Stimulated activated CD4-positive, alpha-beta T cell treated with anti-CD3 and anti-CD28 coated beads, Interleukin-2, amount 100 ng/mL, for 48 hours (primary cell): ENCODE measurements at regions not wholly inside any gene's neighbourhood (a gene's known extent, or its start where the extent isn't known, plus 50 kb on each side); places are given as distances from the start of the nearest gene placed in this dataset.
"Not testable (repeated sequence)": the region's sequence is repeated elsewhere in the genome, so short reads cannot be mapped to it uniquely, and the experiment has no call there.

Source experiments
- DNase-seq, 2 donors: peaks; one replicate each; pipeline ENCODE4 v3.0.0-alpha.2; 2020

DNA sequence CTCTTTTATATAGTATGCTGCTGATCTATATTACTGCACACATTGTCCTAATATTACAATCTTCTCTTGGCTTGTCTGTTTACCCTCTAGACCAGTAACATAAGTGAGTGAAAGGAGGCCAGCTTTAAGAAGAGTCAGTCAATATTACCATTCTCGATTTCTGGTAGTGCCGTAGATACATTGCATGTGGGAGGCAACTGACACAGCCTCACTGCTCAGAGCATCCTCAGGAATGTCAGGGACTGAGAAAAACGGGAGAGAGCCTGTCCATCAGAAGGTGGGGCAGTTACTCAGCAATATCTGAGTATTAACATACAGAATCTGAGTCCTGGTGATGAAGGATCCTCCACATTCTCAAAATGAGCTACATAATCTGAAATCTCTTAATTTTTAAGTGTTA is 259.9 kb downstream of the GJA1 start:
- DNase-seq: no peak

DNA sequence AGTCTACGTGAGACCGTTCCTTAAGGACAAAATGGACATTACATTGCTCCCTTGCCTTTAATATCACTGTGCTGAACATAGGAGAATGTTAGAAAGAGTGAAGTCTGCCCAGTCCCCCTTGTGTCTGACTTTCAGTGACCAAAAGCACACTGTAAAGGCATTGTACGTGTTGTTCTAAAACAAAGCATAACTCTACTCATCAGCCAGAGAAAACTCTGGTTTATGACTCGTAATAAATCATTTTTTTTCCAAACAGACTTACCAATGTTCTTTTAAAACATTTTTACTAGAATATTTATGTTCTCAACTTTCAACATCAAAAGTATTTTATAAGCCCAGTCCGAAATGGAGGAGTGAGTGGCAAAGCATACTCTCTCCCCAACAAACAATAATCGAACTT is 262.5 kb downstream of the GJA1 start:
- DNase-seq: no peak

DNA sequence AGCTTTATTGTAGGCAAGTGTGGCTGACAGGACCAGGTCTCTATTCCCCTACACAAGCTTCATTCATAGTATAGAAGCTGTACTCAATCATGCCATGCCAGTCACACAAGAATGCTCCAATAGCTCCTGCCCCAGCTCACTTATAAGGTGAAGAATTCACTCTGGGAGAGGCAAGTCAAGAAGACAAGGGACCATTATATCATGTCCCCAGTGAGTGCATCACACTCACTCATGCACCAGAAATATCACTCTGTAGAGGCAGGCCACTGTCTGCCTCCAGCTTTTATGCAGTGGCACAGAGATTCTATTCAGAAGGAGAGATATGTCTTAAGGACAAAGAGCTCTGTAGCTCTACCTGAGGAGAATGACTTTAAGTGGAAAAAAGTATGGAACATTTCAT is 263.2 kb downstream of the GJA1 start:
- DNase-seq: no peak

DNA sequence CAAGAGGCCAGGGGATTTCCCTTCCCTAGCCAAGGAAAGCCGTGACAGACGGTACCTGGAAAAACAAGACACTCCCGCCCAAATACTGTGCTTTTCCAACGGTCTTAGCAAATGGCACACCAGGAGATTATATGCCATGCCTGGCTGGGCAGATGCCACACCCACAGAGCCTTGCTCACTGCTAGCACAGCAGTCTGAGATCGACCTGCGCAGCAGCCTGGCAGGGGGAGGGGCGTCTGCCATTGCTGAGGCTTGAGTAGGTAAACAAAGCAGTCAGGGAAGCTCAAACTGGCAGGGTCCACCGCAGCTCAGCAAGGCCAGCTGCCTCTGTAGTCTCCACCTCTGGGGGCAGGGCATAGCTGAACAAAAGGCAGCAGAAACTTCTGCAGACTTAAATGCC is 267.7 kb downstream of the GJA1 start:
- not testable (repeated sequence) for DNase-seq

DNA sequence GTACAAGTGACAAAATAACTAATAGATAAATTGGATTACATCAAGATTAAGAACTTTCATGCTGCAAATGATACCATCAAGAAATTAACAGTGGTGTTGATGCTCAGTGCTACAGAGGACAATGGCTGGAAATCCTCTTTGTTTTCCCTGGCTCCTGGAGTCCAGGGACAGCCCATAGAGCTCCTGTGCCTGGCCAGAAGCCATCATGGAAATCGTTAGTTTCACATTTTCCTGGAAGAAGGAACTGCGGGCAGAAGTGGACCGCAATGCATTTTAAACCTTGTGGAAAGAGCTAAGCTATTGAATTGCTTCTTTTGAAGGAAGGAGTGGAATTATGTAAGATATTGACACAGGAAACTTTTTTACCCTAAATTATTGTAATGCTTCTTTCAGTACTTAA is 276.0 kb downstream of the GJA1 start:
- no peak for DNase-seq

DNA sequence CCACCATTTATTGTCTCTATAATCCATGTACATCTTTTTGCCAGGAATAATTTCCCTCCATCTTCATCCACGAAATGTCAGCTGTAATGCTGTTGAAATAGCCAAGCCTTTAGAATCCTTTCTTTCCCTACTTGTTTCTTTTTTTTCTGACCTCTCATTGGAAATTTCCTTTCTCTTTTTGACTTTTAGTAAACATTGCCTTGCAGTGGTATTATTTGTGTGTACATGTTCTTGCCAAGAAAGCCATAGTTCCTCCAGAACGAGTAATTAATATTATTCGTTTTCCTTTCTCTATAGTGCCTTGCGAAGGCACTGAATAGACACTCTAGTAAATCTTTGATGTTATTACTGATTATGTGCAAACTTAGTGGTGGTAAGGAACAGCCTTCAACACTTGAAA is 282.2 kb downstream of the GJA1 start:
- no peak for DNase-seq

DNA sequence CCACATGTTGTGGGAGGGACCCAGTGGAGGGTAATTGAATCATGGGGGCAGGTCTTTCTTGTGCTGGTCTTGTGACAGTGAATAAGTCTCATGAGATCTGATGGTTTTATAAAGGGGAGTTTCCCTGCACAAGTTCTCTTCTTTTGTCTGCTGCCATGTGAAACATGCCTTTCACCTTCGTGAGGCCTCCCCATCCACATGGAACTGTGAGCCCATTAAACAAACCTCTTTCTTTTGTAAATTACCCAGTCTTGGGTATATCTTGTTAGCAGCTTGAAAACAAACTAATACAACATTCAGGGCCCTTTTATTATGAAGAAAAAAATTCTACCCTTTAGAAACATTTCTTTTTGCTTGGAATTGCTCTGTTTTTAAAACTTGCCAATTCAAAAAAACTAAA is 285.4 kb downstream of the GJA1 start:
- DNase-seq: not testable (repeated sequence)

DNA sequence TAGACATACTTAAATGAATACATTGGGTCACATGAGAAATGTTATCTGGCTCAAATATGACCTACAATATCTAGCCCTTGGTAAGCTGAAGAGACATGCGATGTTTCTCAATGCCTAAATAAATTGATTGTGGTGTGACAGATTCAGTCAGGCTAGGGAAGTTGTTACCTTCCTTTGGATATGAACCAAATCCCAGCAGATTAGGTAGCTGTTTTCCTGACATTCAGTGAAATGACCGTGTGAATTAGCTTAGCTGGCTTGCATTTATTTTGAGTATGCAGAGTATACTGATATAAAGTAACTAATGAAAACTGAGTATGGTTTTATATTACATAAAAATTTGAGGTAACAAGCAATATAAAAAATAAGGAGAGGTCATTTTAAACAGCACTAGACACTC is 288.2 kb downstream of the GJA1 start:
- no peak for DNase-seq

DNA sequence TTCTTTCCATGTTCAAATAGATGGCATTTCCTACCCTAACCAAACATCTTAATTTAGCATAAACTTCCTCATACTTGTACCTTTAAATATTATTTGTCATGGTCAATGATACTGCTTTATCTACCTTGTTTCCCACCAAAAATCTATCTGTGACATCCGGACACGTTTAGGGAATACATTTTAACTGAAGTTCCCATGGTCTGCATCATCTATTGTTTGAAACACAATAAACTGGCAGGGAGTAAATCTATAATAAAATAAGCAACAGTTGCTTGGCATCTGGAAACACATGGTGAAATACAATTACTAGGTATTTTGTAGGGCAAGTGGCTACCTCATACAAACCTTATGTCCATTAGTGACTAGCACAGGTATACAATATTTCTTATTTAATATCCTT is 289.1 kb downstream of the GJA1 start:
- no peak for DNase-seq

DNA sequence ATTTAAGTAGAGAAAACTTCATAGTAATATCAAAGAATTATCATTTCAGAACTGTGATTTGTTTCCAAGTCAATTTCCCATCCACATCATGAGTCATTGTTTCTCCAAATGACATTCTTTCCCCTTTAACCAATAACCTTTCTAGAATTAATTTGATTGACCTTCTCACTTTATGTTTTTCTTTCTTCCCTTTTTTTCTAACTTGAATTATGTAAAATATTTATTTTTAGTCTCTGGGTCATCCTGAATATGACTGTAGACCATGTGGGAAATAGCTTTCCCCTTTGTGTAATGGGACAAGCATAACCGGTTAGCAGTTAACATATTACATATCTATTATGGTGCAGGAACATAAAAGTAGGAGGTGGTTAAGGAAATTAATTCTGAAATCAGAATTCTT is 291.1 kb downstream of the GJA1 start:
- no peak for DNase-seq

DNA sequence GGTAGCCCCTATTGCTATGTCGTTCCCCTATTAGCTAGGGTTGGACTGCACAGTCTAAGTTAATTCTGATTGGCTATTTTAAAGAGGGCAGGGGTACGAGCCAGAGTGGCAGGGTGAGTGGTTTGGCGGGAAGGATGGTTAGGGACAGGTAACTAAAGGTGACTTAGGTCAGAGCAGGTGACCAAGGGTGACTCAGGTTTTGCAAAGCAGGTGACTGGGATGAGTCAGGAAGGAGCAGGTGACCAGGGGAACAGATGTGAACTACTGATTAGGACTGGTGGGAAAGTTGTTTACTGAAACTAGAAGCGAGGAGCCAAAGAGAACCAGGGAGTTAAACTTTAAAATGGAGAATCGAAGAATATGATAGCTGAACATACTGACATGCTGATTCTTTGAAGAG is 295.2 kb downstream of the GJA1 start:
- DNase-seq: no peak

DNA sequence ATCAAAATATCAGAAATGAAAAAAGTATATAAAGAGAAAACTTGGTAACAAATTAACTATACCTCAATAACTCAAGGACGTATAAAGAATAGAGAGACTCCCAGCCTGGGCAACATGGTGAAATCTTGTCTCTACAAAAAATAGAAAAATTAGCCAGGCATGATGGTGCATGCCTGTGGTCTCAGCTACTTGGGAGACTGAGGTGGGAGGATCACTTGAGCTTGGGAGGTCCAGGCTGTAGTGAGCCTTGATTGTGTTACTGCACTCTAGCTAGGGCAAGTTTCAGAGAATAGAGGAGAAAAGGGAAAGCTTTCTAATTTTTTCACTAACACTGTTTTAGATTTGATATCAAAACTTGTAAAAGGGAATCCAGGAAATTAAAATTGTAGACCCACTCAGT is 295.9 kb downstream of the GJA1 start:
- DNase-seq: no peak

DNA sequence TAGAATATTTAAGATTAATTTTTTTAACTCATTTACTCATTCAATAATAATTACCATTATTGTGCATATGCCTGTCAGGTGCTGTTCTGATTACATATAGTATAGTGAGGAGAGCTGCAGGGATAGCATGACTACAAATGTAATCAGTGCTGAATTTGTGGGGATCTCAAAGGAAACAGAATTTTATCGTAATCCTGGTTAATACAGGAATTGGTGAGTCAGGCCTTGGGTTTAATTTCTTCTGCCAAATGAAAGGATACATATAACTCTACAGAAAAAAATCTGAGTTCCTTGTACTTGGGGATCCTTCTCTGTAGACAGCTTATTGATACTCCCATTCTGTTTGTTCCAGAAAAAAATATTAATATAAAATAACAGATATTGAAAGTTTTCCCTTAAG is 297.2 kb downstream of the GJA1 start:
- DNase-seq: no peak

DNA sequence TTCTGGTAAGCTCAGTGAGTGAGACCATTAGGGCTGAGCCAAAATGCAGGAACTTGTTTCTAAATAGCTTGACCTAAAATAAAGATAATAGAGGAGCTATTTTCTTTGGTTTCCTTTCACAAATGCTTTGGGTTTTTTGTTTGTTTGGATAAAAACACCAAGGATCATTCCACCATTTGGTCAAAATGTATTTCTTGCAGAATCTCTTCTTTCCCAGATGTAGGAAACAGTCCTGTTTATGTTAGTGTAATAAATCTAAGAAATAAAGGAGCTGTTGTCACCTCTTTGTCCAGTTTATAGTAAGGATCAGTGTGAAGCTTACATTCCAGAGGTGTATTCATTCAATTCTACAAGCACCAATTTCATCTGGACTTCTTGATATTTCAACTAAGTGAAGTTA is 297.8 kb downstream of the GJA1 start:
- DNase-seq: no peak

DNA sequence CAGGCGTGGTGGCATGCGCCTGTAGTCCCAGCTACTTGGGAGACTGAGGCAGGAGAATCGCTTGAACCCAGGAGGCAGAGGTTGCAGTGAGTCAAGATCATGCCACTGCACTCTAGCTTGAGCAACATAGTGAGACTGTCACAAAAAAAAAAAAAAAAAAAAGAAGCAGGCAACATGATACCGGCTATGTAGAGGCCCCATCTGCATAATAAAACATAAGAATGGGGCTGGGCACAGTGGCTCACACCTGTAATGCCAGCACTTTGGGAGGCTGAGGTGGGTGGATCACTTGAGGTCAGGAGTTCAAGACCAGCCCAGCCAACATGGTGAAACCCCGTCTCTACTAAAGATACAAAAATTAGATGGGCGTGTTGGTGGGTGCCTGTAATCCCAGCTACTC is 304.7 kb downstream of the GJA1 start:
- DNase-seq: not testable (repeated sequence)

DNA sequence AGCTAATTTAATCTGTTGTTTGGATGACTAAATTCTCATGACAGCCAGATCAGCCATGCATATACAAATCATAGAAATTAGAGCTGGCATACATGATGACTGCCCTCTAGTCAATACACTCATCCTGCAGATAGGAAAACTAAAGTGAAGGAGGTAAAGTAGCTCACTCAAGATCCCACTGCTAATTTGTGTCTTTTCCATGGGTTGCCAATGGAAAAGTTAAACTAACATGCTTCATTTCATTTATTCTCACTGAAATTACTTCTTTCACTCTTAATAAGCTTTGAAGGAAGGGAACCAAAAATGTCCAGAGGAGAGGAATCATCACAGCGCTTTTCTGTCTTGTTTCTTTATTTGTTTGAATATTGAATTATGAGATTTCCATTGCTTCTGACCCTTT is 308.2 kb downstream of the GJA1 start:
- no peak for DNase-seq

DNA sequence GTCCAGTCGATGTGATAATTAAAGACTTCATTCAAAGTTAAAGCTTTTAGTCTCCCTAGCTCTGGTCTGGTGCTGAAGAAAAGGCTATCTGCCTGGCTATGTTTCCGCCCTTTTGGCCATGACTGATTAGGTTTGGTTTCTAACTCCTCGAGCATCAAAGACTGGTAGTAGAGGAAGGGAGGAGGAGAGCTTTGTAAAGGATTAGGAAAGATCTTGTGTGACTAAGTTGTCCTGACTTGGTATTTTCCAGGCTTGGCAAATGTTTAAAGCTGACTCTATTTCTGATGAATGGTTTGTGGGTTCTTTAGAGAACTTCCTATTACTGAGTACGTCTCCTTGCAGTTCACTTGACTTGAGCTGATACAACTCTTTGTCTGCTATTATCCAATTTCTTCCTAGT is 312.9 kb downstream of the GJA1 start:
- no peak for DNase-seq

DNA sequence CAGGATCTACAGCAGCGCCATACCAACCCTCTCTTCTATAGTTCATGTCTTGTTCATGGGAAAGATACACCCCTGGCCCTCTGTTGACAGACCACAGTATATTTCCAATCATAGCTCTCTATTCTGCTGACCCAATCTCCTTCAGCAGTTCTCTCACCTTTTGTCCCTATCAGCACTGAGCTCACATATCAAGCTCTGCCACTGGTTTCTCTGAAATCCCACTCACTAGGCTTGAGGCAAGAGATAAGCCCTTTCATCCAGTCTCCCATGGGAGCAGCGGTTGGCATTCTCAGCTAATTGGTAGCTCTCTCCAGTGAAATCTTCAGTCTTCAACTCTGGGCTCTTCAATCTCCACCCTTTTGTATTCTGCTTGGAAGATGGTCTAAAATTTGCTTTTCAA is 313.4 kb downstream of the GJA1 start:
- DNase-seq: no peak

DNA sequence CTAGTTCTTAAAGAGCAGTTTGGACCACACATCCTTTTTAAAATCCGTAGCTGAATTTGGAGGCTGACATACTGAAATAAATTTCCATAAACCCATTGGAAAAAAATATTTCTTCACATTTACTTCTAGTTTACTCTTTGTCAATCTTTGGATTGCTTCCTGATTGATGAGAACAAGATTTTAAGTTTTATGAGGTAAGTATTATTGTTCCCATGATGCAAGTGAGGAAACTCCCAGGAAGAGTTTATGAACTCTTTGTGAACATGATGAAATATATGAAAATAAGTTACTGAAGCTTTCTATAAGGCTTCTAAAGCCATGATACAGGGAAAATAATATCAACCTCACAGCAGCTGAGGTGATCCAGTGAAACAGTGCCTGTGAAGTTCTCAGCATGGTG is 320.0 kb downstream of the GJA1 start:
- no peak for DNase-seq

DNA sequence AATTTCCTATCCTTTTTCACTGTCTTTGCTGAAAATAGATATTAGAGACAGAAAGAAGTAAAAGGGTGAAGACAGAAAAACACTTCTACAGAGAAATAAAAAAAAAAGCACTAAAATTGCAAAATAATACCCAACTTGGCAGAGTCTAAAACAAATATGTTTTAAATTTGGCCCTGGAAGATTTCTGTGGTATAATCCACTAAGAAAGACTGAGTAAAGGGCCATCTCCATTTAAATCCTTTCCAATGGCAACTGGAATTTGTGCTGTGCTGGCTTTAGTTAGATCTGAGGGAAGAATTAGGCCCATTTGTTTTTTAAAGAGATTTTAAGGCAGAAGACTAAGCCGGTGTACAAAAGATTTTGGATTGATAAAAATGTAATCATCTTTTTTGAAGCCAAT is 321.2 kb downstream of the GJA1 start:
- no peak for DNase-seq

DNA sequence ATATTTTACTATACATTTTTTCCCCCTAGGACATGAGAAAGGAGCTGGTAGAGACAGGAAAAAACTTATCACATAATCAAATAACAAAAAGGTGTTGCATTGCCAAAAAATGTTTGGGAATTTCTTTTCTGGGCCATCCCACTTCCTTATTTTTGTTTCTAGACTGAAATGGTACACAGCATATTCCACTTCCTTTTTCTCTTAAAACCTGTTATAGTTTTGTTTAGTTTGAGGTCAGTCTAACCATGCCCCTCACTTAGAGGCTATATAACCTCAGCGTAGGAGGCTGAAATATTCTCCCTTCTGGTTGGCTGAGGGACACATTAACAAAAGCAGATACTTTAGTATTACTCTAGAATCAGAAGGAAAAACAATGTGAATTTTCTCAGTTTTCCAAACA is 323.9 kb downstream of the GJA1 start:
- no peak for DNase-seq

DNA sequence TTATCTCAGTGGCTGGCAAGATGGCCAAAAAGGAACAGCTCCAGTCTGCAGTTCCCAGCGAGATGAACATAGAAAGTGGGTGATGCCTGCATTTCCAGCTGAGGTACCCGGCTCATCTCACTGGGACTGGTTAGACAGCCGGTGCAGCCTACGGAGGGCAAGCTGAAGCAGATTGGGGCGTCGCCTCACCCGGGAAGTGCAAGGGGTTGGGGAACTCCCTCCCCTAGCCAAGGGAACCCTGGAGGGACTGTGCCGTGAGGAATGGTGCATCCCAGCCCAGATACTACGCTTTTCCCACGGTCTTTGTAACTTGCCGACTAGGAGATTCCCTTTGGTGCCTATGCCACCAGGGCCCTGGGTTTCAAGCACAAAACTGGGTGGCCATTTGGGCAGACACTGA is 324.7 kb downstream of the GJA1 start:
- no peak for DNase-seq

DNA sequence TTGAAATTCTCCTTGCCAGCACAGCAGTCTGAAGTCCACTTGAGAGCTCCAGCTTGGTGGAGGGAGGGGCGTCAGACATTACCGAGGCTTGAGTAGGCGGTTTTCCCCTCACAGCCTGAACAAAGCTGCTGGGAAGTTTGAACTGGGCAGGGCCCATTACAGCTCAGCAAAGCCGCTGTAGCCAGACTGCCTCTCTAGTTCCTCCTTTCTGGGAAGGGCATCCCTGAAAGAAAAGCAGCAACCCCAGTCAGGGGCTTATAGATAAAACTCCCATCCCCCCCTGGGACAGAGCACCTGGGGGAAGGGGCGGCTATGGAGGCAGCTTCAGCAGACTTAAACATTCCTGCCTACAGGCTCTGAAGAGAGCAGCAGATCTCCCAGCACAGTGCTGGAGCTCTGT is 325.3 kb downstream of the GJA1 start:
- no peak for DNase-seq

DNA sequence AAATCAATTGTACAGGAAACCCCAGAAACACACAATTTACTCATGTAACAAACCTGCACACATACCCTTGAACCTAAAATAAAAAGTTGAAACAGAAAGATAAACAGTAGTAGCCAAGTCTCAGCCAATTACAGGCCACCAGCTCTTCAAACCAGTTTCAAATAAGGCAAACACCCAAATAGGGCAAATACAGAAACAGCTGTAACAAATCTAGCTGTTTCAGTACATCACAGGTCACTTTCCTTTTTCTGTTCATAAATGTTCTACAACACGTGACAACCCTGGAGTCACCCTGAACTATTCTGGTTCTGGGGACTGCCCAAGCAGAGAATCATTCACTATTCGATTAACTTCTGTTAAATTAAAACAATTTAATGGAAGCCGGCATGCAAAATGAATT is 329.0 kb downstream of the GJA1 start:
- DNase-seq: no peak

DNA sequence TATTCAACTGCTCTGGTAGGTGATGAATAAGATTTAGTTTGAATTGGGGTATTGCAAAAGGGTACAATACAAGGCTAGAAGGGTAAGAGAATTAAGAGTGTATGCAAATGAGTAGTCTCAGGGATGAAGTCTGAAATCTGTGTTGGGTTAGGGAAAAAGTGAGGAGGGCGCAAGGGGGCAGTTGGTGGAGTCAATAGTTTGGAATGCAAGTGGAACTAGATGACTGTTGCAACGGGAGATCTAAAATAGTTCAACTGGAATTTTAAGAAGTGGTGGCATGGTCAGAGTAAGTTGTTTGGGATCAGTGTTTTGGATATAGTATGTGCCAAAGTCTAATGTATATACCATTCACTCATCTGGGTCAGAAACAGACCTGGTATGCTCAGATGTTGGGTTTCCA is 329.6 kb downstream of the GJA1 start:
- no peak for DNase-seq

DNA sequence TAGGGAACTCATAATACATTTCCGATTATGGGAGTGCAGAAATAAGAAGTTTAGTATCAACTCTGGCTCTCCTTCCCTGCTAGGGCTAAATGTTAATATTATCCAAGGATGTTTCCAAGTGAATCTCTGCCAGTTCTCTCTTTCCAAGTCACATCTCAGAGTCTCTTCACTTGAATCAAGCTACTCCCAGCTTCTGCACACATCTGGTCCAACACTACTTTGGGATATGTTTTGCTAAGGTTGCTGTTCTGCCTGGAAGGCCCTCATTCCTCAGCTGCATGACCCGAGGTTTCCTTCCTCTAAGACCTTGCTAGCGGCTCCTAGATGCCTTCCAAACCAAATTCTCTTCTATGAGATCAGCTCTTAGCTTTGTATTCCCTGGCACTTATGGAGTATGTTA is 331.8 kb downstream of the GJA1 start:
- DNase-seq: no peak

DNA sequence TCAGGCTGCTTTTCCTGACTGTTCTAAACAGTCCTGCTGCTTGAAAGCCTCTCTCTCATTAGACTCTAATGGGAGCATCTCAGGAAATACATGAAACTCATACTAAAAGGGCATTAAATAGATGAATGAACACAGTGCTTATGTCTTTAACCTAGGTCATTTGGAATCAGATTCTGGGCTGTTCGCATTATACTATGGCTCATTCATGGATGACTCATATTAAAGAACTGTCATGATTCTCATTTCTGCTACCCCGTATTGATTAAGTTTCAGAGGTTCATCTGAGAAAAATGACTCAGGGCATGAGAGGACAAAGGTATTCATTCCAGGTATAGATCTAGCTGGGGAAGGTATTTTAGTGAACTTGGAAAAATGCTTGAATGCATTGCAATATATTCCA is 335.5 kb downstream of the GJA1 start:
- DNase-seq: no peak
